Smooth muscle cell (in vitro differentiated cells): ENCODE measurements at regions not wholly inside any gene's neighbourhood (a gene's known extent, or its start where the extent isn't known, plus 50 kb on each side); places are given as distances from the start of the nearest gene placed in this dataset.

Experiments
- DNase-seq: peaks from one replicate; lab custom pipeline; 2025; ENCODE audit not compliant: unreplicated experiment; lab: John Stamatoyannopoulos, UW
- H2AFZ ChIP-seq: fragments of 200-600 bp; sonication (generic); 2 replicates; pipeline ENCODE4 v1.6.0; 2016; ENCODE audit warnings: antibody characterized with exemption, low read depth, mild to moderate bottlenecking
- H3F3A ChIP-seq: fragments of 200-600 bp; sonication (generic); 2 replicates; pipeline ENCODE4 v1.6.0; 2017; ENCODE audit warnings: antibody characterized with exemption, low read depth
- H3K27ac ChIP-seq: fragments of 200-600 bp; sonication (generic); 2 replicates; pipeline ENCODE4 v1.5.1; 2016; ENCODE audit warnings: low read depth, mild to moderate bottlenecking
- H3K27me3 ChIP-seq: fragments of 200-600 bp; sonication (generic); 2 replicates; pipeline ENCODE4 v1.6.1; 2016; ENCODE audit warnings: low read depth, mild to moderate bottlenecking
- H3K36me3 ChIP-seq: fragments of 200-600 bp; sonication (generic); 2 replicates; pipeline ENCODE4 v1.5.1; 2016; ENCODE audit warnings: low read depth
- H3K4me1 ChIP-seq: fragments of 200-600 bp; sonication (generic); 2 replicates; pipeline ENCODE4 v1.5.1; 2016; ENCODE audit warnings: low read depth
- H3K4me2 ChIP-seq: fragments of 200-600 bp; sonication (generic); 2 replicates; pipeline ENCODE4 v1.6.0; 2016; ENCODE audit warnings: mild to moderate bottlenecking
- H3K4me3 ChIP-seq: fragments of 200-600 bp; sonication (generic); 2 replicates; pipeline ENCODE4 v1.5.1; 2016; ENCODE audit warnings: mild to moderate bottlenecking
- H3K79me2 ChIP-seq: fragments of 200-600 bp; sonication (generic); 2 replicates; pipeline ENCODE4 v1.6.0; 2016; ENCODE audit warnings: low read depth, mild to moderate bottlenecking
- H3K9ac ChIP-seq: fragments of 200-600 bp; sonication (generic); 2 replicates; pipeline ENCODE4 v1.6.0; 2016; ENCODE audit warnings: low read depth
- H3K9me3 ChIP-seq: fragments of 200-600 bp; sonication (generic); replicated peaks from 2 replicates; pipeline ENCODE4 v1.5.1; 2016; ENCODE audit warnings: low read depth
- H4K20me1 ChIP-seq: fragments of 200-600 bp; sonication (generic); 2 replicates; pipeline ENCODE4 v1.6.0; 2016; ENCODE audit warnings: low read depth
- CTCF ChIP-seq: fragments of 200-600 bp; sonication (generic); IDR thresholded peaks from 2 replicates; pipeline ENCODE4 v1.5.1; 2017; ENCODE audit warnings: borderline replicate concordance, mild to moderate bottlenecking, antibody characterized with exemption; ENCODE audit not compliant: insufficient read depth, poor library complexity, severe bottlenecking
- WGBS: methylation state at CpG from one replicate; pipeline ENCODE4 v1.1.7; 2016; ENCODE audit warnings: low lambda C conversion rate; 5-methylcytosine and 5-hydroxymethylcytosine counted together

- H3K79me2 ChIP-seq: no peaks in the 10 kb centered on the region
- H3K27me3 ChIP-seq: no peaks in the 10 kb centered on the region
- H3K9me3 ChIP-seq: no peaks in the 10 kb centered on the region
- H3K4me1 ChIP-seq: no peaks in the 10 kb centered on the region
- WGBS: 87% methylated on average over 1 of the region's 1 CpG
- no peak overlapping the region for H3K27ac ChIP-seq
- no peak overlapping the region for H3K4me2 ChIP-seq
- TF ChIP-seq CTCF: no peak
- H3K9ac ChIP-seq: no peak overlapping the region
- H3K4me3 ChIP-seq: no peak overlapping the region
- H3K36me3 ChIP-seq: no peaks in the 10 kb centered on the region
- H2AFZ ChIP-seq: no peak overlapping the region
- no peak for DNase-seq
- H3F3A ChIP-seq: no peaks in the 10 kb centered on the region
- no peaks in the 10 kb centered on the region for H4K20me1 ChIP-seq
These were observed 124.5 kb upstream of the GALNT2 start for GRCh38 chr1:229942501-229942900.

GRCh38 chr1:229943148-229943714, 123.8 kb upstream of the GALNT2 start:
- Histone ChIP-seq H3K9me3 (no peaks in the 10 kb centered on the region), H3K9ac (no peak overlapping the region), H3K36me3 (no peaks in the 10 kb centered on the region), H3K79me2 (no peaks in the 10 kb centered on the region), H3K27me3 (no peaks in the 10 kb centered on the region), H3K4me3 (no peak overlapping the region), H4K20me1 (no peaks in the 10 kb centered on the region), H3F3A (no peaks in the 10 kb centered on the region), H3K4me2 (no peak overlapping the region), H3K4me1 (no peaks in the 10 kb centered on the region), H3K27ac (no peak overlapping the region), H2AFZ (no peak overlapping the region)
- TF ChIP-seq CTCF: no peak
- no peak for DNase-seq
- 93% methylated on average over 7 of the region's 7 CpGs for WGBS

- no peak for TF ChIP-seq CTCF
- no peak overlapping the region for H3K9ac ChIP-seq
- H3K79me2 ChIP-seq: no peaks in the 10 kb centered on the region
- no peak for DNase-seq
- H3K36me3 ChIP-seq: no peaks in the 10 kb centered on the region
- WGBS: 98% methylated on average over 29 of the region's 29 CpGs
- no peaks in the 10 kb centered on the region for H3K27me3 ChIP-seq
- H3K4me1 ChIP-seq: no peaks in the 10 kb centered on the region
- H3K9me3 ChIP-seq: no peaks in the 10 kb centered on the region
- H2AFZ ChIP-seq: no peak overlapping the region
- H3F3A ChIP-seq: no peaks in the 10 kb centered on the region
- H3K4me3 ChIP-seq: no peak overlapping the region
- H4K20me1 ChIP-seq: no peaks in the 10 kb centered on the region
- H3K4me2 ChIP-seq: no peak overlapping the region
- no peak overlapping the region for H3K27ac ChIP-seq
These were observed 122.9 kb upstream of the GALNT2 start for GRCh38 chr1:229943988-229944743.

- Histone ChIP-seq H3K4me3 (no peak overlapping the region), H2AFZ (no peak overlapping the region), H3K36me3 (no peaks in the 10 kb centered on the region), H3K4me2 (no peak overlapping the region), H3K27me3 (no peaks in the 10 kb centered on the region), H3K27ac (no peak overlapping the region), H3K9ac (no peak overlapping the region), H3K4me1 (no peaks in the 10 kb centered on the region), H3F3A (no peaks in the 10 kb centered on the region), H3K9me3 (no peaks in the 10 kb centered on the region), H3K79me2 (no peaks in the 10 kb centered on the region), H4K20me1 (no peaks in the 10 kb centered on the region)
- WGBS: 92% methylated on average over 4 of the region's 4 CpGs
- DNase-seq: no peak
- TF ChIP-seq CTCF: no peak
These were observed 121.2 kb upstream of the GALNT2 start for GRCh38 chr1:229945795-229946194.
